Stomach (tissue), 8 donors: ENCODE measurements at regions not wholly inside any gene's neighbourhood (a gene's known extent, or its start where the extent isn't known, plus 50 kb on each side); places are given as distances from the start of the nearest gene placed in this dataset.

Experiments used
- DNase-seq, 2 donors: peaks; one replicate each; pipeline versions ENCODE4 v3.0.0 to v3.0.0-alpha.2; 2013 to 2019
- H3K27ac ChIP-seq, 5 donors: fragments of 200-600 bp in 4 of 5; sonication (generic) in 4 of 5; one replicate each; pipeline ENCODE4 v1.5.1; 2013 to 2019; ENCODE audit warnings: mild to moderate bottlenecking in 1 of 5, moderate library complexity in 1 of 5
- H3K27me3 ChIP-seq, 3 donors: fragments of 200-600 bp; sonication (generic); one replicate each; pipeline ENCODE4 v1.5.1; 2017 to 2019; ENCODE audit warnings: mixed run types in 1 of 3
- H3K36me3 ChIP-seq, 4 donors: fragments of 200-600 bp; sonication (generic); 1 replicate in 3 of 4; 2 replicates in 1 of 4; pipeline ENCODE4 v1.5.1; 2016 to 2019
- H3K4me1 ChIP-seq, 4 donors: fragments of 200-600 bp; sonication (generic); one replicate each; pipeline ENCODE4 v1.5.1; 2016 to 2019
- H3K4me3 ChIP-seq, 4 donors: fragments of 200-600 bp; sonication (generic) in 3 of 4; one replicate each; pipeline ENCODE4 v1.5.1; 2016 to 2019; ENCODE audit warnings: mild to moderate bottlenecking in 1 of 4
- H3K9me3 ChIP-seq, 4 donors: fragments of 200-600 bp; sonication (generic); one replicate each; pipeline ENCODE4 v1.5.1; 2016 to 2019
- EP300 ChIP-seq: sonication (generic); formaldehyde crosslinking; IDR thresholded peaks from one replicate; pipeline ENCODE4 v1.6.1; 2017; ENCODE audit warnings: antibody characterized with exemption
- POLR2A ChIP-seq, 4 donors: fragments of 450-650 bp; IDR thresholded peaks; one replicate each; pipeline ENCODE4 v1.6.1; 2016; ENCODE audit warnings: antibody characterized with exemption in 4 of 4, control low read depth in 2 of 4, mild to moderate bottlenecking in 1 of 4, moderate library complexity in 1 of 4
- POLR2AphosphoS5 ChIP-seq, 3 donors: sonication (generic); formaldehyde crosslinking; IDR thresholded peaks; one replicate each; pipeline ENCODE4 v1.6.1; 2016; ENCODE audit warnings: antibody characterized with exemption in 3 of 3
- WGBS, 5 donors: extraction: QIAGEN DNeasy Blood & Tissue Kit in 3 of 5; methylation state at CpG; one replicate each; pipeline versions ENCODE4 v1.1.5 to v1.1.7; 2013 to 2018; 5-methylcytosine and 5-hydroxymethylcytosine counted together
- intact Hi-C: fragments of 100-400 bp; cut with DNase I; formaldehyde crosslinking; loops from one replicate; pipeline ENCODE4 v1.15.1; 2023; ENCODE audit warnings: low total_unique reads
- TF ChIP-seq, protein P1 (sequence below), 7 experiments: fragments of 450-650 bp in 4 of 7; fragments of 200-600 bp in 3 of 7; sonication (generic) in 3 of 7; IDR thresholded peaks; one replicate each; pipeline ENCODE4 v1.5.1; 2016 to 2019; ENCODE audit warnings: antibody characterized with exemption in 7 of 7, control low read depth in 2 of 7, mild to moderate bottlenecking in 1 of 7
- donor health status: healthy with polysubstance abuse.
- donor health status: Bipolar disorder and iron deficiency.
- donor health status: healthy.

- TF ChIP-seq POLR2A (IDR thresholded peaks at IDR 0.05) (no peak), POLR2AphosphoS5 (IDR thresholded peaks at IDR 0.05) (no peak), EP300 (no peak)
- TF ChIP-seq, protein P1, sequence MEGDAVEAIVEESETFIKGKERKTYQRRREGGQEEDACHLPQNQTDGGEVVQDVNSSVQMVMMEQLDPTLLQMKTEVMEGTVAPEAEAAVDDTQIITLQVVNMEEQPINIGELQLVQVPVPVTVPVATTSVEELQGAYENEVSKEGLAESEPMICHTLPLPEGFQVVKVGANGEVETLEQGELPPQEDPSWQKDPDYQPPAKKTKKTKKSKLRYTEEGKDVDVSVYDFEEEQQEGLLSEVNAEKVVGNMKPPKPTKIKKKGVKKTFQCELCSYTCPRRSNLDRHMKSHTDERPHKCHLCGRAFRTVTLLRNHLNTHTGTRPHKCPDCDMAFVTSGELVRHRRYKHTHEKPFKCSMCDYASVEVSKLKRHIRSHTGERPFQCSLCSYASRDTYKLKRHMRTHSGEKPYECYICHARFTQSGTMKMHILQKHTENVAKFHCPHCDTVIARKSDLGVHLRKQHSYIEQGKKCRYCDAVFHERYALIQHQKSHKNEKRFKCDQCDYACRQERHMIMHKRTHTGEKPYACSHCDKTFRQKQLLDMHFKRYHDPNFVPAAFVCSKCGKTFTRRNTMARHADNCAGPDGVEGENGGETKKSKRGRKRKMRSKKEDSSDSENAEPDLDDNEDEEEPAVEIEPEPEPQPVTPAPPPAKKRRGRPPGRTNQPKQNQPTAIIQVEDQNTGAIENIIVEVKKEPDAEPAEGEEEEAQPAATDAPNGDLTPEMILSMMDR (IDR thresholded peaks at IDR 0.05) = no peak
- Histone ChIP-seq H3K4me1 (no peaks in the 10 kb centered on the region), H3K4me3 (no peak overlapping the region), H3K36me3 (no peaks in the 10 kb centered on the region), H3K9me3 (peaks cover 0 to 4% (median 3%) of the 10 kb centered on the region in 4 donors), H3K27me3 (no peaks in the 10 kb centered on the region), H3K27ac (no peak overlapping the region)
- no peak for DNase-seq
- intact Hi-C loops = no loop called here
- 86 to 98% (median 94%) methylated on average over 3 to 4 of the region's 4 CpGs for WGBS, 5 donors
These were observed 205.2 kb upstream of the CHAC2 start for GRCh38 chr2:53562407-53562806.

GRCh38 chr2:53561155-53561554 is 206.4 kb upstream of the CHAC2 start:
- WGBS, 5 donors = 58 to 74% (median 64%) methylated on average over 4 of the region's 4 CpGs
- DNase-seq = no peak
- H3K27me3 ChIP-seq = no peaks in the 10 kb centered on the region
- no peak for TF ChIP-seq POLR2A (IDR thresholded peaks at IDR 0.05)
- no peak for TF ChIP-seq POLR2AphosphoS5 (IDR thresholded peaks at IDR 0.05)
- TF ChIP-seq EP300 = no peak
- TF ChIP-seq, protein P1 (IDR thresholded peaks at IDR 0.05) = no peak
- intact Hi-C loops = no loop called here
- no peaks in the 10 kb centered on the region for H3K4me1 ChIP-seq
- no peaks in the 10 kb centered on the region for H3K36me3 ChIP-seq
- no peak overlapping the region for H3K4me3 ChIP-seq
- peaks cover 0 to 9% (median 6%) of the 10 kb centered on the region in 4 donors for H3K9me3 ChIP-seq
- no peak overlapping the region for H3K27ac ChIP-seq

- TF ChIP-seq POLR2A (IDR thresholded peaks at IDR 0.05) = no peak
- TF ChIP-seq, protein P1 (IDR thresholded peaks at IDR 0.05) = no peak
- TF ChIP-seq POLR2AphosphoS5 (IDR thresholded peaks at IDR 0.05) = no peak
- no peak for TF ChIP-seq EP300
- no peaks in the 10 kb centered on the region for H3K36me3 ChIP-seq
- 70 to 79% (median 75%) methylated on average over 2 of the region's 2 CpGs for WGBS, 5 donors
- no peaks in the 10 kb centered on the region for H3K27me3 ChIP-seq
- no peak overlapping the region for H3K4me3 ChIP-seq
- no peak overlapping the region for H3K27ac ChIP-seq
- DNase-seq = no peak
- no peaks in the 10 kb centered on the region for H3K4me1 ChIP-seq
- peaks cover 0 to 19% (median 14%) of the 10 kb centered on the region in 4 donors for H3K9me3 ChIP-seq
- intact Hi-C loops = no loop called here
These were observed 208.2 kb upstream of the CHAC2 start for GRCh38 chr2:53559302-53559966.

- TF ChIP-seq POLR2A (IDR thresholded peaks at IDR 0.05) = no peak
- TF ChIP-seq, protein P1 (IDR thresholded peaks at IDR 0.05) = no peak
- no peak for TF ChIP-seq EP300
- TF ChIP-seq POLR2AphosphoS5 (IDR thresholded peaks at IDR 0.05) = no peak
- intact Hi-C loops = no loop called here
- peaks cover 0 to 24% (median 19%) of the 10 kb centered on the region in 4 donors for H3K9me3 ChIP-seq
- H3K4me1 ChIP-seq = no peaks in the 10 kb centered on the region
- H3K4me3 ChIP-seq = no peak overlapping the region
- WGBS, 5 donors = 77 to 83% (median 82%) methylated on average over 2 of the region's 2 CpGs
- H3K36me3 ChIP-seq = no peaks in the 10 kb centered on the region
- H3K27me3 ChIP-seq = no peaks in the 10 kb centered on the region
- H3K27ac ChIP-seq = no peak overlapping the region
- no peak for DNase-seq
These were observed 208.7 kb upstream of the CHAC2 start for GRCh38 chr2:53558867-53559266.
